Activated naive CD8-positive, alpha-beta T cell treated with anti-CD3 and anti-CD28 coated beads, Interleukin-2, amount 50 U/mL, for 24 hours (primary cell): ENCODE measurements at regions not wholly inside any gene's neighbourhood (a gene's known extent, or its start where the extent isn't known, plus 50 kb on each side); places are given as distances from the start of the nearest gene placed in this dataset.

ENCODE experiments used
- ATAC-seq: fragments of 150-1000 bp; cut with Tn5 transposase; one replicate; pipeline ENCODE4 v1.10.0; 2021
- DNase-seq: peaks from one replicate; pipeline ENCODE4 v3.0.0; 2021
- H3K27ac Mint-ChIP-seq: one replicate; pipeline ENCODE4 v1.8.0; 2021; ENCODE audit warnings: mild to moderate bottlenecking, mixed read lengths
- H3K27me3 Mint-ChIP-seq: one replicate; pipeline ENCODE4 v1.8.0; 2021; ENCODE audit warnings: mixed read lengths
- H3K36me3 Mint-ChIP-seq: one replicate; pipeline ENCODE4 v1.8.0; 2021; ENCODE audit warnings: low read depth, mixed read lengths
- H3K4me1 Mint-ChIP-seq: one replicate; pipeline ENCODE4 v1.8.0; 2021; ENCODE audit warnings: mixed read lengths
- H3K4me3 Mint-ChIP-seq: one replicate; pipeline ENCODE4 v1.8.0; 2021; ENCODE audit warnings: mild to moderate bottlenecking, moderate library complexity, mixed read lengths
- H3K9me3 Mint-ChIP-seq: one replicate; pipeline ENCODE4 v1.8.0; 2021; ENCODE audit warnings: mixed read lengths

- no peaks in the 10 kb centered on the region for H3K36me3 Mint-ChIP-seq
- no peak overlapping the region for H3K27ac Mint-ChIP-seq
- no peaks in the 10 kb centered on the region for H3K9me3 Mint-ChIP-seq
- H3K27me3 Mint-ChIP-seq, result no peaks in the 10 kb centered on the region
- DNase-seq (no peak), ATAC-seq (no peak)
- H3K4me3 Mint-ChIP-seq, result no peak overlapping the region
- H3K4me1 Mint-ChIP-seq, result no peaks in the 10 kb centered on the region
Observed at GRCh38 chr15:91556926-91557325, 296.6 kb upstream of the SLCO3A1 start.

- Mint-ChIP-seq H3K9me3 (no peaks in the 10 kb centered on the region), H3K4me3 (no peak overlapping the region), H3K27ac (no peak overlapping the region), H3K36me3 (no peaks in the 10 kb centered on the region), H3K4me1 (no peaks in the 10 kb centered on the region), H3K27me3 (no peaks in the 10 kb centered on the region)
- DNase-seq (no peak), ATAC-seq (no peak)
Observed at GRCh38 chr15:91559066-91559465, 294.4 kb upstream of the SLCO3A1 start.

GRCh38 chr15:91561371-91562100 is 292.0 kb upstream of the SLCO3A1 start:
- Mint-ChIP-seq H3K27me3 (peaks cover 2% of the 10 kb centered on the region), H3K9me3 (no peaks in the 10 kb centered on the region), H3K27ac (no peak overlapping the region), H3K4me3 (no peak overlapping the region), H3K4me1 (no peaks in the 10 kb centered on the region), H3K36me3 (no peaks in the 10 kb centered on the region)
- DNase-seq (no peak), ATAC-seq (no peak)

GRCh38 chr15:91562698-91563097 is 290.8 kb upstream of the SLCO3A1 start:
- Mint-ChIP-seq H3K4me1 (no peaks in the 10 kb centered on the region), H3K9me3 (no peaks in the 10 kb centered on the region), H3K4me3 (no peak overlapping the region), H3K36me3 (no peaks in the 10 kb centered on the region), H3K27me3 (peaks cover 2% of the 10 kb centered on the region), H3K27ac (no peak overlapping the region)
- no peak for DNase-seq
- ATAC-seq, result no peak

- Mint-ChIP-seq H3K4me3 (no peak overlapping the region), H3K36me3 (no peaks in the 10 kb centered on the region), H3K27ac (no peak overlapping the region), H3K9me3 (no peaks in the 10 kb centered on the region), H3K27me3 (peaks cover 2% of the 10 kb centered on the region), H3K4me1 (no peaks in the 10 kb centered on the region)
- DNase-seq (no peak), ATAC-seq (no peak)
Observed at GRCh38 chr15:91564631-91565030, 288.9 kb upstream of the SLCO3A1 start.

GRCh38 chr15:91566141-91566540 is 287.4 kb upstream of the SLCO3A1 start:
- no peak overlapping the region for H3K27ac Mint-ChIP-seq
- H3K4me1 Mint-ChIP-seq, result no peaks in the 10 kb centered on the region
- no peaks in the 10 kb centered on the region for H3K9me3 Mint-ChIP-seq
- ATAC-seq (no peak), DNase-seq (no peak)
- no peaks in the 10 kb centered on the region for H3K36me3 Mint-ChIP-seq
- peaks cover 2% of the 10 kb centered on the region for H3K27me3 Mint-ChIP-seq
- no peak overlapping the region for H3K4me3 Mint-ChIP-seq

- no peak for ATAC-seq
- peaks cover 5% of the 10 kb centered on the region for H3K27me3 Mint-ChIP-seq
- no peak overlapping the region for H3K27ac Mint-ChIP-seq
- no peaks in the 10 kb centered on the region for H3K4me1 Mint-ChIP-seq
- H3K9me3 Mint-ChIP-seq, result no peaks in the 10 kb centered on the region
- no peak overlapping the region for H3K4me3 Mint-ChIP-seq
- no peaks in the 10 kb centered on the region for H3K36me3 Mint-ChIP-seq
- DNase-seq, result no peak
Observed at GRCh38 chr15:91568036-91568435, 285.5 kb upstream of the SLCO3A1 start.

- DNase-seq (no peak), ATAC-seq (no peak)
- H3K4me1 Mint-ChIP-seq, result no peaks in the 10 kb centered on the region
- no peaks in the 10 kb centered on the region for H3K36me3 Mint-ChIP-seq
- no peak overlapping the region for H3K27ac Mint-ChIP-seq
- no peak overlapping the region for H3K4me3 Mint-ChIP-seq
- H3K9me3 Mint-ChIP-seq, result no peaks in the 10 kb centered on the region
- H3K27me3 Mint-ChIP-seq, result peaks cover 3% of the 10 kb centered on the region
Observed at GRCh38 chr15:91572110-91572509, 281.4 kb upstream of the SLCO3A1 start.

GRCh38 chr15:91576096-91576495 is 277.4 kb upstream of the SLCO3A1 start:
- Mint-ChIP-seq H3K27ac (no peak overlapping the region), H3K4me1 (no peaks in the 10 kb centered on the region), H3K4me3 (no peak overlapping the region), H3K36me3 (no peaks in the 10 kb centered on the region), H3K9me3 (no peaks in the 10 kb centered on the region), H3K27me3 (peaks cover 3% of the 10 kb centered on the region)
- ATAC-seq, result no peak
- no peak for DNase-seq

- DNase-seq (no peak), ATAC-seq (no peak)
- Mint-ChIP-seq H3K4me3 (no peak overlapping the region), H3K27me3 (no peaks in the 10 kb centered on the region), H3K36me3 (no peaks in the 10 kb centered on the region), H3K4me1 (no peaks in the 10 kb centered on the region), H3K9me3 (no peaks in the 10 kb centered on the region), H3K27ac (no peak overlapping the region)
Observed at GRCh38 chr15:91578511-91578910, 275.0 kb upstream of the SLCO3A1 start.

GRCh38 chr15:91584895-91585294 is 268.6 kb upstream of the SLCO3A1 start:
- Mint-ChIP-seq H3K27me3 (peaks cover 3% of the 10 kb centered on the region), H3K36me3 (no peaks in the 10 kb centered on the region), H3K4me3 (no peak overlapping the region), H3K9me3 (no peaks in the 10 kb centered on the region), H3K27ac (no peak overlapping the region), H3K4me1 (no peaks in the 10 kb centered on the region)
- DNase-seq, result no peak
- no peak for ATAC-seq

GRCh38 chr15:91586560-91586959 is 266.9 kb upstream of the SLCO3A1 start:
- Mint-ChIP-seq H3K9me3 (no peaks in the 10 kb centered on the region), H3K4me1 (no peaks in the 10 kb centered on the region), H3K27me3 (peaks cover 3% of the 10 kb centered on the region), H3K4me3 (no peak overlapping the region), H3K36me3 (no peaks in the 10 kb centered on the region), H3K27ac (no peak overlapping the region)
- ATAC-seq (no peak), DNase-seq (no peak)

- no peaks in the 10 kb centered on the region for H3K36me3 Mint-ChIP-seq
- no peaks in the 10 kb centered on the region for H3K9me3 Mint-ChIP-seq
Observed at GRCh38 chr15:91589360-91589759, 264.1 kb upstream of the SLCO3A1 start.

GRCh38 chr15:91592567-91592966 is 260.9 kb upstream of the SLCO3A1 start:
- no peaks in the 10 kb centered on the region for H3K9me3 Mint-ChIP-seq
- H3K4me1 Mint-ChIP-seq, result peaks cover 12% of the 10 kb centered on the region
- H3K27me3 Mint-ChIP-seq, result peaks cover 12% of the 10 kb centered on the region
- H3K36me3 Mint-ChIP-seq, result no peaks in the 10 kb centered on the region
- no peak overlapping the region for H3K4me3 Mint-ChIP-seq
- H3K27ac Mint-ChIP-seq, result no peak overlapping the region
- DNase-seq (no peak), ATAC-seq (no peak)

More at GRCh38 chr15:91589360-91589759, 264.1 kb upstream of the SLCO3A1 start:
- peak; percentile 61 for ATAC-seq
- DNase-seq, result peak; percentile 6
- Mint-ChIP-seq H3K27ac (no peak overlapping the region), H3K4me3 (no peak overlapping the region), H3K27me3 (peaks cover 3% of the 10 kb centered on the region), H3K4me1 (peaks cover 12% of the 10 kb centered on the region)

GRCh38 chr15:91593067-91593466 is 260.4 kb upstream of the SLCO3A1 start:
- Mint-ChIP-seq H3K27ac (no peak overlapping the region), H3K27me3 (peaks cover 13% of the 10 kb centered on the region), H3K4me3 (no peak overlapping the region), H3K36me3 (no peaks in the 10 kb centered on the region), H3K4me1 (peaks cover 12% of the 10 kb centered on the region), H3K9me3 (no peaks in the 10 kb centered on the region)
- ATAC-seq (peak; percentile 36), DNase-seq (no peak)

GRCh38 chr15:91593653-91594052 is 259.9 kb upstream of the SLCO3A1 start:
- ATAC-seq, result no peak
- no peak overlapping the region for H3K4me3 Mint-ChIP-seq

More at GRCh38 chr15:91593653-91594052, 259.9 kb upstream of the SLCO3A1 start:
- Mint-ChIP-seq H3K36me3 (no peaks in the 10 kb centered on the region), H3K27me3 (peaks cover 13% of the 10 kb centered on the region), H3K9me3 (no peaks in the 10 kb centered on the region), H3K27ac (no peak overlapping the region), H3K4me1 (peaks cover 12% of the 10 kb centered on the region)
- DNase-seq, result no peak
